ENCODE measurements at regions not wholly inside any gene's neighbourhood (a gene's known extent, or its start where the extent isn't known, plus 50 kb on each side); places are given as distances from the start of the nearest gene placed in this dataset.

GRCh38 chr5:4662756-4663155 lies 477.4 kb upstream of the ADAMTS16 start:
- ATAC-seq: no peak
- intact Hi-C loops (cut with DNase I): no loop called here
- WGBS (ENCODE audit: insufficient coverage, low coverage, low lambda C conversion rate, missing lambda C conversion rate): 69% methylated on average over 5 of the region's 5 CpGs

DNA sequence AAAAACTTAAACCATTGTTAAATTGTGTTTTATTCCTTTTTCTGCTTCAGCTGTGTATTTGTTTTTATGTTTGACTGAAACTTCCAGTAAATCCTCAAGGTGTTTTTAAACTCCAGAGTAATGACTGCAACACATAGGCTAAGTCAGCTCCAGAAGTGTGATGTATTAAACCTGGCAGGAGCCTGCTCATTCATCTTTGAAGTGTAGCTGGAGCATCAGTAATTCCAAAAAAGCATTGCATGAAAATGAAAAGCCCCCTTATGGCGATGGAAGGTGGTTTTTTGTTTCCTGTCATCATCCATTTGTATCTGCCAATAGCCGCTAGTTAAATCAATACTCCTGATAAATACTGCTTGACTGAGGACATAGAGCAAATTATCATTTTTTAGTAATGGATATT lies 474.2 kb upstream of the ADAMTS16 start:
- H3K4me1 ChIP-seq: no peaks in the 10 kb centered on the region
- ATAC-seq (no peak), DNase-seq (no peak)
- no peaks in the 10 kb centered on the region for H3K9me3 ChIP-seq
- WGBS (ENCODE audit: insufficient coverage, low coverage, low lambda C conversion rate, missing lambda C conversion rate): 56% methylated on average over 2 of the region's 2 CpGs
- TF ChIP-seq POLR2A (IDR thresholded peaks at IDR 0.05): no peak
- TF ChIP-seq, protein P1, sequence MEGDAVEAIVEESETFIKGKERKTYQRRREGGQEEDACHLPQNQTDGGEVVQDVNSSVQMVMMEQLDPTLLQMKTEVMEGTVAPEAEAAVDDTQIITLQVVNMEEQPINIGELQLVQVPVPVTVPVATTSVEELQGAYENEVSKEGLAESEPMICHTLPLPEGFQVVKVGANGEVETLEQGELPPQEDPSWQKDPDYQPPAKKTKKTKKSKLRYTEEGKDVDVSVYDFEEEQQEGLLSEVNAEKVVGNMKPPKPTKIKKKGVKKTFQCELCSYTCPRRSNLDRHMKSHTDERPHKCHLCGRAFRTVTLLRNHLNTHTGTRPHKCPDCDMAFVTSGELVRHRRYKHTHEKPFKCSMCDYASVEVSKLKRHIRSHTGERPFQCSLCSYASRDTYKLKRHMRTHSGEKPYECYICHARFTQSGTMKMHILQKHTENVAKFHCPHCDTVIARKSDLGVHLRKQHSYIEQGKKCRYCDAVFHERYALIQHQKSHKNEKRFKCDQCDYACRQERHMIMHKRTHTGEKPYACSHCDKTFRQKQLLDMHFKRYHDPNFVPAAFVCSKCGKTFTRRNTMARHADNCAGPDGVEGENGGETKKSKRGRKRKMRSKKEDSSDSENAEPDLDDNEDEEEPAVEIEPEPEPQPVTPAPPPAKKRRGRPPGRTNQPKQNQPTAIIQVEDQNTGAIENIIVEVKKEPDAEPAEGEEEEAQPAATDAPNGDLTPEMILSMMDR (IDR thresholded peaks at IDR 0.05): no peak
- no peaks in the 10 kb centered on the region for H3K36me3 ChIP-seq
- H3K27me3 ChIP-seq: no peaks in the 10 kb centered on the region
- no peak overlapping the region for H3K4me3 ChIP-seq
- intact Hi-C loops (cut with DNase I): no loop called here
- H3K27ac ChIP-seq: no peak overlapping the region

More at GRCh38 chr5:4662756-4663155, 477.4 kb upstream of the ADAMTS16 start:
- Histone ChIP-seq H3K4me3 (no peak overlapping the region), H3K27me3 (no peaks in the 10 kb centered on the region), H3K9me3 (no peaks in the 10 kb centered on the region), H3K27ac (no peak overlapping the region), H3K4me1 (no peaks in the 10 kb centered on the region), H3K36me3 (no peaks in the 10 kb centered on the region)
- TF ChIP-seq, protein P1 (IDR thresholded peaks at IDR 0.05): no peak
- DNase-seq: no peak

DNA sequence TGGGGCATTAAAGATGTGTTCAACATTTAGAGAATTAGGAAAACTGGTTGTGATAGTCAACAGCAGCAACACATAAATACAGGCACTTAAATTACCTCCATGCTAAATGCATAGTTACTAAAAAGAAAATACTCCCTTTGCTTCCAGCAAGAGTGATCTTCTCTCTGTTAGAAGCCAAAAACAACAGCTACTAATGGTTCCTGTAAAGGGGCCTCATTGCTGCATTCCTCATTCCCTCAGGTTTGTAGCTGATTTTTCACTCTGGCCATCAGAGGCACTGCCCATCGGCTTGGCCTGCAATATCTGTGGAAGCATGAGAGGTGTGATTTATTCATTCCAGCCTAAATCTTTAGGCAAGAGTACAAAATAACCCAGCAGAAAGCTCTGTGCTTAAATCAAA lies 466.0 kb upstream of the ADAMTS16 start:
- no peaks in the 10 kb centered on the region for H3K4me1 ChIP-seq
- H3K9me3 ChIP-seq: no peaks in the 10 kb centered on the region
- TF ChIP-seq, protein P1 (IDR thresholded peaks at IDR 0.05): no peak
- TF ChIP-seq POLR2A (IDR thresholded peaks at IDR 0.05): no peak
- intact Hi-C loops (cut with DNase I): no loop called here
- no peak overlapping the region for H3K4me3 ChIP-seq
- 71% methylated on average over 1 of the region's 1 CpG for WGBS (ENCODE audit: insufficient coverage, low coverage, low lambda C conversion rate, missing lambda C conversion rate)
- H3K36me3 ChIP-seq: no peaks in the 10 kb centered on the region
- no peak for DNase-seq
- H3K27me3 ChIP-seq: no peaks in the 10 kb centered on the region
- no peak for ATAC-seq
- no peak overlapping the region for H3K27ac ChIP-seq

- no peaks in the 10 kb centered on the region for H3K27me3 ChIP-seq
- ATAC-seq (no peak), DNase-seq (no peak)
- H3K36me3 ChIP-seq: no peaks in the 10 kb centered on the region
- 52% methylated on average over 4 of the region's 4 CpGs for WGBS (ENCODE audit: insufficient coverage, low coverage, low lambda C conversion rate, missing lambda C conversion rate)
- intact Hi-C loops (cut with DNase I): no loop called here
- no peaks in the 10 kb centered on the region for H3K9me3 ChIP-seq
- H3K4me1 ChIP-seq: no peaks in the 10 kb centered on the region
- TF ChIP-seq POLR2A (IDR thresholded peaks at IDR 0.05): no peak
- TF ChIP-seq, protein P1 (IDR thresholded peaks at IDR 0.05): no peak
- no peak overlapping the region for H3K4me3 ChIP-seq
- H3K27ac ChIP-seq: no peak overlapping the region
Observed at GRCh38 chr5:4676934-4677333, 463.2 kb upstream of the ADAMTS16 start.

DNA sequence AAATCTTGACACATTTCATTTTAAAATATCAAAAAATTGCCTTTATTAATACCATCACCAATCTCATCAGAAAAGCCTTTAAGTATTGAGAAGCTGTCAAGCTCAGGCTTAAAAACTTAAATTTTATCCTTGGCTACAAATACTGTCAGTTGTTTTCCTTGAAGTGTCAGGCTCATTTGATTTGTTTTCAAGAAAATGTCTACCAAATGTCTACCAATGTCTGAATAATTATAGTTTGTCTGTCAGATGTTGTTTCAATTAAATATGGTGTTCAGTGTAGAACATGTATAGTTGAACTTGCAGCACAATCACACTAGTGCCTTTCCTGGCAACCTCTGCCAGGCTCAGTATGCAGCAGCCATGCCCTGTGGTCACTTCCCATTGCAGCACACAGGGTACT lies 455.2 kb upstream of the ADAMTS16 start:
- ATAC-seq (no peak), DNase-seq (no peak)
- intact Hi-C loops (cut with DNase I): no loop called here
- H3K4me1 ChIP-seq: no peaks in the 10 kb centered on the region
- H3K4me3 ChIP-seq: no peak overlapping the region
- no peak overlapping the region for H3K27ac ChIP-seq
- H3K9me3 ChIP-seq: no peaks in the 10 kb centered on the region
- H3K27me3 ChIP-seq: no peaks in the 10 kb centered on the region
- H3K36me3 ChIP-seq: no peaks in the 10 kb centered on the region
- no peak for TF ChIP-seq POLR2A (IDR thresholded peaks at IDR 0.05)
- TF ChIP-seq, protein P1 (IDR thresholded peaks at IDR 0.05): no peak
